ENCODE measurements at regions not wholly inside any gene's neighbourhood (a gene's known extent, or its start where the extent isn't known, plus 50 kb on each side); places are given as distances from the start of the nearest gene placed in this dataset.

- TF ChIP-seq CTCF (conservative IDR thresholded peaks at IDR 0.05; ENCODE audit: low read depth in 2 of 2) (no peak), POLR2AphosphoS5 (IDR thresholded peaks at IDR 0.05; ENCODE audit: low read depth) (no peak), ZNF462 (CRISPR knock-in tag; IDR thresholded peaks at IDR 0.05) (no peak), CREB1 (CRISPR knock-in tag; IDR thresholded peaks at IDR 0.05; ENCODE audit: low read depth) (no peak), REST (IDR thresholded peaks at IDR 0.05; ENCODE audit: unreplicated experiment) (no peak), NANOG (IDR thresholded peaks at IDR 0.05; ENCODE audit: borderline replicate concordance) (no peak), JUNB (IDR thresholded peaks at IDR 0.05; ENCODE audit: unreplicated experiment) (no peak), EZH2 (IDR thresholded peaks at IDR 0.05; ENCODE audit: low read depth, unreplicated experiment) (no peak), ZNF331 (CRISPR knock-in tag; IDR thresholded peaks at IDR 0.05; ENCODE audit: low read depth) (no peak), EZH2phosphoT487 (IDR thresholded peaks at IDR 0.05; ENCODE audit: unreplicated experiment) (no peak)
Observed at GRCh38 chr14:105783707-105784106, 257.3 kb downstream of the TMEM121 start.
